GM12801 (cell line): ENCODE measurements at regions not wholly inside any gene's neighbourhood (a gene's known extent, or its start where the extent isn't known, plus 50 kb on each side); places are given as distances from the start of the nearest gene placed in this dataset.

Experiments
- TF ChIP-seq, protein P1 (sequence below): IDR thresholded peaks from one replicate; pipeline ENCODE4 v1.5.1; 2011; ENCODE audit warnings: control low read depth; ENCODE audit not compliant: insufficient read length; ENCODE audit errors: extremely low read depth

DNA sequence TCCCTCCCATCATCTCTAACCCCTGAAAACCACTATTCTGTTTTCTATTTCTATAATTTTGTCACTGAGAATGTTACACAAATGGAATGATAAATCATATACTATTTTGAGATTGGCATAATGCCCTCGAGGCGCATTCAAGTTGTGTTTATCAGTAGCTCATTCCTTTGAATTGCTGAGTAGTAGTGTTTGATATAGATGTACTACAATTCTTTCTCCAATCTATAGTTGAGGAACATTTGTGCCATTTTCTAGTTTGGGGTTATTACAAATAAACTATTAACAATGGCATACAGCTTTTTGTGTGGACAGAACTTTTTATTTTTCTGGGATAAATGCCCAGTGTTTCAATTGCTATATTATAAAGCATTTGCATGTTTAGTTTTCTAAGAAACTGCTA lies 86.0 kb downstream of the CCR1 start:
- TF ChIP-seq, protein P1, sequence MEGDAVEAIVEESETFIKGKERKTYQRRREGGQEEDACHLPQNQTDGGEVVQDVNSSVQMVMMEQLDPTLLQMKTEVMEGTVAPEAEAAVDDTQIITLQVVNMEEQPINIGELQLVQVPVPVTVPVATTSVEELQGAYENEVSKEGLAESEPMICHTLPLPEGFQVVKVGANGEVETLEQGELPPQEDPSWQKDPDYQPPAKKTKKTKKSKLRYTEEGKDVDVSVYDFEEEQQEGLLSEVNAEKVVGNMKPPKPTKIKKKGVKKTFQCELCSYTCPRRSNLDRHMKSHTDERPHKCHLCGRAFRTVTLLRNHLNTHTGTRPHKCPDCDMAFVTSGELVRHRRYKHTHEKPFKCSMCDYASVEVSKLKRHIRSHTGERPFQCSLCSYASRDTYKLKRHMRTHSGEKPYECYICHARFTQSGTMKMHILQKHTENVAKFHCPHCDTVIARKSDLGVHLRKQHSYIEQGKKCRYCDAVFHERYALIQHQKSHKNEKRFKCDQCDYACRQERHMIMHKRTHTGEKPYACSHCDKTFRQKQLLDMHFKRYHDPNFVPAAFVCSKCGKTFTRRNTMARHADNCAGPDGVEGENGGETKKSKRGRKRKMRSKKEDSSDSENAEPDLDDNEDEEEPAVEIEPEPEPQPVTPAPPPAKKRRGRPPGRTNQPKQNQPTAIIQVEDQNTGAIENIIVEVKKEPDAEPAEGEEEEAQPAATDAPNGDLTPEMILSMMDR, result no peak

DNA sequence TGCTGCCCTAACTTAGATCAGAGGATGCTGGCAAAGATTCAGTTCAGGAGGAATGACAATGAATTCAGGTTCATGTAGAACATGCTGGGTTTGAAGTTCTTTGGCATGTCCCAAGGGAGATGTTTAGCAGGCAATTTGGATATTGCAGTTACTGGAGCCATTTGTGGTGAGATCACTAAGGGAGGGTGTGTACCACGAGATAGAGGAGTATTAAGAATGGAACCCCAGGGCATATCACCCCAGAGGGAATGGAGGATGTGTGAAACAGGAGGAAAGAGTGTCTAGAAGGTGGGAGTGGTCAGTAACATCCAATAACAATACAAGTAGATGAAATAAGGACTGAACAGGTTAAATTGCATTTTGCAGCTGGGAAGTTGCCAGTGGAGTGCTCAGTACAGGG lies 87.1 kb downstream of the CCR1 start:
- TF ChIP-seq, protein P1, result no peak

DNA sequence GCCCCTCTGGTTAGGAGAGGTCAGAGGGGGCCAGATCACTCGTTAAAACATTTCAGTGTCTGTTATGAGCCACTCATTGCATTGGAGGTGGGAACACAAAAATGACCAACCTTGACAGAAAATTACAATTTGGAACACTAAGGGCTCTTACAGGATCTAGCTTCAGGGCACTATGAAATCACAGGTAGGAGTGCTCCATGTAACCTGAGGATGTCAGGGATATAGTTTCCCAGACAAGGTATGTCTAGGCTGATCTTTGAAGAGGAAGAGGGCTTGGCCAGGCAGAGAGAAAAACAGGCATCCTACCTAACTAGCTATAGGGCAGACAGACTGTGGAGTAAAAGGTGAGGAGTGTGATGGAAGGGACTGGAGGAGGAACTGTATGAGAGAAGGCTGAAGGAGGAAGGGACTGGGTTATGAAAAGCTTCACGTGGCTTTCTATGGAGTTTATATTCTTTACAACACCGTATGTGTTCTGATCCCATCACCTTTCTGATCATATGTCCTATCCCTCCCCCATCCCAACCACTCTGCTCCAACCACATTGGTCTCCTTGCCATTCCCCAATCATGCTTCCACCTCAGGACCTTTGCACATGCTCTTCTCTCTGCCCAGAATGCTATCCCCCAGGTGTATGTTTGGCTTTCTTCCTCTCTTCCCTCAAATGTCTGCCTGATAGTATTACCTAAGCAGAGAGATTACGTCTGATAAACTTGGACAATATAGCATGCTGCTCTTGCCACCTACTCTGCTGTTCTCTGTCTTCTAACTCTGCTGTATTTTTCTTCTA lies 88.2 kb downstream of the CCR1 start:
- TF ChIP-seq, protein P1, result no peak

DNA sequence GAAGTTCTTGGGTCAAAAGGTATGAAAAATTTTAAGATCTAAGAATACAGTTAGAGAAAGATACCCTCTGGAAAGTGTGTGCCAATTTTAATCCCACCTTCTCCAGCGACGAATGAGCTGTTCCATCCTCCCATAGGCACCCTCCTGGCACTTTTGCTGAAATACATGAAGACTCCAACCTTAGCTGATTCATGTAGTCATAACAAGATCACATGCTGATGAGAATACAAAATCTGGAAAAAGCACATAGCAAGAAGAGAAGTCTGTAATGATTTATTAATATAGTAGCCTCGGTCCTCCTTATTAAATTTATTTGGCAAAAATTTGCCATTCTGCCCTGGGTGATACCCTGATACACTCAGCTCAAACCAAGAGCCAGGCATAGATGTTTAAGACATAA lies 88.9 kb downstream of the CCR1 start:
- TF ChIP-seq, protein P1, result no peak

DNA sequence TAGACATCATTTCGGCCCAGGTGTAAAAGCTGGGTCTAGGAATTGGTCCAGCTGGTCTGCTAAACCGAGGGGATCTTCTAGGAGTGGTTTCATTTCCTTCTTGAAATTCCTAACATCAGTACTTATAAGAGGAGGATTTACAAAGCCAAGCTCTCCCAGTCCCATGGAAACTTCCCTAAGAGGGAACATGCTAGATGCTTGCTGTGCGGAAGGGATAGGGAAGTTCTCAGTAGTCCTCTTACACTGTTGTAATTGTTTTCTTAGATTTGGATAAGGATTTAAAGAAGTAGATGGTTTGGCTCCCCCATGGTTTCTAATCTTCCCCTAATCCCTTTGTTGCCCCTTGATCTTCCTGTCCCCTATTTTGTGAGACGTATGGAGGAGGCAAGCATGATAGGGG lies 89.7 kb upstream of the XCR1 start:
- TF ChIP-seq, protein P1, result no peak

DNA sequence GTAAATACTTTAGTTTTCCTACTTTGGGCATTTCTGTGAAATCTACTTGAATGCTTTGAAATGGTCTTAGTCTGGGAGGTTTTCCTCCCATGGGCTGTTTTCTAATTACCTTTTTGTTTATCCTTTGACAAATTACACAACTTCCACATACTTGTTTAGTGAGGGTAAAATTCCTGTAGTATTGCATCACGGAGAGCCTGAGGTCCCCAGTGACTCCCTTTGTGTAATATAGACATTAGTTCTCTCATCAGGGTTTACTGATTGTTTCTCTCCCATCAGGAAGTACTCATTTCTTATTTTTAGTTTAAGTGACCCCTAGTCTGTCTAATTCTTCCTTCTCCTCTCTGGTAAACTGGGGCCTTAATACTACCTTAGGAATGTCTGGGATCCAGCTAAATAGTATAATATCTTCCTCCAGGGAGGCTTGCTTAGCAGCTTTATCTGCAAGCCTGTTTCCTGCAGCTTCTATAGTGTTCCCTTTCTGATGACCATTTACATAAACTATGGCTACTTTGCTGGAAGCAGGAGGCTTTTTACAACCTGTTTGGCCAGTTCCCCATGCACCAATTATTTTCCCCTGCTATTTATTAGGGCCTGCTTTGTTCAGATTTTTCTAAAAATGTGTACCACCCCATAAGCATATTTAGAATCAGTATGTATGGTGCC lies 87.2 kb upstream of the XCR1 start:
- TF ChIP-seq, protein P1, result no peak

DNA sequence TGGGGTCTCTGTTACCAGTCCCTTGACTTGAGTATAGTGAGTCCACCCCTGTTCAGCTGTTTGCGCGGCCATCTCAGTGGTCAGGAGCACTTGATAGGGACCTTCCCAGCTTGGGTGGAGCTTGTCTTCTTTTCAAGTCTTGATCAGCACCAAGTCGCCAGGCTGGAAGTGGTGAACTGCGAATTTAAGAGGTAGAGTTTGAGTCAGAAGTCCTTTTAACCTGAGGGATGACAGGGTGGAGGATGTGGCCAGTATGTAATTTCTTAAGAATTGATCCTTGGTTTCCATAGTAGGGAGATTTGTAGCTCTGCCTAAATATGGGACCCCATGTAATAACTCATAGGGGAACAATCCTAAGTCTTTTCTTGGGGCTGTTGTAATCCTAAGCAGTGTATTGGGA lies 86.3 kb upstream of the XCR1 start:
- TF ChIP-seq, protein P1, result no peak
